ENCODE measurements at regions not wholly inside any gene's neighbourhood (a gene's known extent, or its start where the extent isn't known, plus 50 kb on each side); places are given as distances from the start of the nearest gene placed in this dataset.

DNA sequence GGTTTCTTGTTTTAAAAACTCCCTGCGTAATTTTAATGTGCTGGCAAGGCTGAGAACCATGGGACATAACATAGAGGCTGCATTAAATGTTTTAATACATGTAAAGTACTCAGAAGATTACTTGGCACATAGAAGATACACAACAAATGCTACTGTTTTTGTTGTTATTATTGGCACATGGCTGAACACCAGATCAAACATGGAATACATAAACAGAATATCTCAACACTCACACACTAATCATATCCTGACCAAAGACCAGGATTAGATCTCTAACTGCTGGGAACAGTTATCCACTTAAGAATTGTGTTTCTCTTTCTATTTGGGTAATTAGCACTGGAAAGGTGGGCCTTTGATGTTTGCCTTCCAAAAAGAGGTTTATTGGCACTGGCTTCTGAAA is 69.3 kb downstream of the KCNE4 start:
- no peak overlapping the region for H3K4me3 ChIP-seq (ENCODE audit: low read depth, low read length)
- DNase-seq (ENCODE audit: low read depth): no peak

GRCh38 chr2:223122781-223123180 is 70.8 kb downstream of the KCNE4 start:
- no peak for DNase-seq (ENCODE audit: low read depth)
- TF ChIP-seq, protein P1, sequence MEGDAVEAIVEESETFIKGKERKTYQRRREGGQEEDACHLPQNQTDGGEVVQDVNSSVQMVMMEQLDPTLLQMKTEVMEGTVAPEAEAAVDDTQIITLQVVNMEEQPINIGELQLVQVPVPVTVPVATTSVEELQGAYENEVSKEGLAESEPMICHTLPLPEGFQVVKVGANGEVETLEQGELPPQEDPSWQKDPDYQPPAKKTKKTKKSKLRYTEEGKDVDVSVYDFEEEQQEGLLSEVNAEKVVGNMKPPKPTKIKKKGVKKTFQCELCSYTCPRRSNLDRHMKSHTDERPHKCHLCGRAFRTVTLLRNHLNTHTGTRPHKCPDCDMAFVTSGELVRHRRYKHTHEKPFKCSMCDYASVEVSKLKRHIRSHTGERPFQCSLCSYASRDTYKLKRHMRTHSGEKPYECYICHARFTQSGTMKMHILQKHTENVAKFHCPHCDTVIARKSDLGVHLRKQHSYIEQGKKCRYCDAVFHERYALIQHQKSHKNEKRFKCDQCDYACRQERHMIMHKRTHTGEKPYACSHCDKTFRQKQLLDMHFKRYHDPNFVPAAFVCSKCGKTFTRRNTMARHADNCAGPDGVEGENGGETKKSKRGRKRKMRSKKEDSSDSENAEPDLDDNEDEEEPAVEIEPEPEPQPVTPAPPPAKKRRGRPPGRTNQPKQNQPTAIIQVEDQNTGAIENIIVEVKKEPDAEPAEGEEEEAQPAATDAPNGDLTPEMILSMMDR (IDR thresholded peaks at IDR 0.05; ENCODE audit: insufficient read depth, low read depth, low read length, missing control alignments): no peak
- H3K4me3 ChIP-seq (ENCODE audit: low read depth, low read length): no peak overlapping the region

More for the DNA sequence above, 69.3 kb downstream of the KCNE4 start:
- TF ChIP-seq, protein P1 (IDR thresholded peaks at IDR 0.05; ENCODE audit: insufficient read depth, low read depth, low read length, missing control alignments): no peak

- DNase-seq (ENCODE audit: low read depth): peak; percentile 12
- no peak overlapping the region for H3K4me3 ChIP-seq (ENCODE audit: low read depth, low read length)
- TF ChIP-seq, protein P1 (IDR thresholded peaks at IDR 0.05; ENCODE audit: insufficient read depth, low read depth, low read length, missing control alignments): no peak
Measured at GRCh38 chr2:223123855-223124610, 72.0 kb downstream of the KCNE4 start.

DNA sequence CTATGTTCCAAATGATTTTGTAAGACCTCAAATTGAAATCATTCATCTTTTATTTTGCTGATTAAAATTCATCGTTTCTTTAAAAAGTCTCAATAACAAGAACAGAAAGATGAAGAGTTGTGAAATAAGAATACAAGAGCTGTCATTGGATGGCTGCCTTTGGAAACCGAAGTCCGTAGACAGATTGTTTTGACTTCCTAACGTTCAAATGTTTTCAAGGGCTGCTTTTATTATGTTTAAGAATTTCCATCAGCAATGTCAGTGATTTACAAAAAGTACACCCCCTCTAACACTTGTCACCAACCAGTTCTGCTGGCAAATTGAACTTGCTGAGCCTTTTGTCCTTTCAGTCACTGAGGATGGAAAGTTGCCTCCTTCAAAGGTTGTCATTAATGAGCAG is 89.6 kb downstream of the KCNE4 start:
- TF ChIP-seq, protein P1 (IDR thresholded peaks at IDR 0.05; ENCODE audit: insufficient read depth, low read depth, low read length, missing control alignments): no peak
- no peak overlapping the region for H3K4me3 ChIP-seq (ENCODE audit: low read depth, low read length)
- no peak for DNase-seq (ENCODE audit: low read depth)

DNA sequence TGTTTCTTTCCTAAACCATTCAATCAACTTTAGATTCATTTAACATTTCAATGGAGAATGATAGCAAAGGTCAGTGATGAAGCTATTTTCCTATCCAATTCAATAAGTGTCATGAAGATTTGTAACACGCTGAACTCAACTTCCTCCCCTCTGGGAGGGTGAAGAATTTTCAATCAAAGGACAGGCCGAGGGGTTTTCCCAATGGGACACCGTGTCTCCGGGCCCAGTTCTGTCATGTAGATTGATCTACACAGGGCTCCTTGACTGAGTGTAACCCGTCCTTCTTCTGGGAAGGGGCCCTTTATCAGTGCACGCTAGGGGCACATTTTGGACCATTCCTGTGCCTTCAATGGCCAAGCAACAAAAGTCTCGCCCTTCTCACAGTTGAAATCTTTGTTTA is 90.1 kb downstream of the KCNE4 start:
- TF ChIP-seq, protein P1 (IDR thresholded peaks at IDR 0.05; ENCODE audit: insufficient read depth, low read depth, low read length, missing control alignments): no peak
- DNase-seq (ENCODE audit: low read depth): no peak
- no peak overlapping the region for H3K4me3 ChIP-seq (ENCODE audit: low read depth, low read length)

- no peak overlapping the region for H3K4me3 ChIP-seq (ENCODE audit: low read depth, low read length)
- no peak for DNase-seq (ENCODE audit: low read depth)
- TF ChIP-seq, protein P1 (IDR thresholded peaks at IDR 0.05; ENCODE audit: insufficient read depth, low read depth, low read length, missing control alignments): no peak
Measured at GRCh38 chr2:223147431-223147830, 95.4 kb downstream of the KCNE4 start.

GRCh38 chr2:223148516-223148915 is 96.5 kb downstream of the KCNE4 start:
- TF ChIP-seq, protein P1 (IDR thresholded peaks at IDR 0.05; ENCODE audit: insufficient read depth, low read depth, low read length, missing control alignments): no peak
- H3K4me3 ChIP-seq (ENCODE audit: low read depth, low read length): no peak overlapping the region
- DNase-seq (ENCODE audit: low read depth): no peak
